ENCODE measurements at regions not wholly inside any gene's neighbourhood (a gene's known extent, or its start where the extent isn't known, plus 50 kb on each side); places are given as distances from the start of the nearest gene placed in this dataset.

- H4K20me1 ChIP-seq (ENCODE audit: insufficient read depth), result no peaks in the 10 kb centered on the region
- CTCF ChIA-PET, result no interaction called here
- RAD21 ChIA-PET (ENCODE audit: low non-redundant PET in 1 of 2, low total read pairs in 2 of 2, uncharacterized antibody in 2 of 2, unreplicated experiment in 2 of 2), result no interaction called here
- H2AFZ ChIP-seq (ENCODE audit: low read depth, low read length, poor library complexity, severe bottlenecking), result no peak overlapping the region
- H3K4me1 ChIP-seq (ENCODE audit: control insufficient read depth in 1 of 2, insufficient read depth in 2 of 2, low read length in 2 of 2), result no peaks in the 10 kb centered on the region
- no peaks in the 10 kb centered on the region for H3K79me2 ChIP-seq (ENCODE audit: insufficient read depth, low read length)
- H3K9ac ChIP-seq (ENCODE audit: low read length), result no peak overlapping the region
- DNase-seq (ENCODE audit: low read depth, low spot score) (no peak), ATAC-seq (no peak)
- BruUV-seq (replicated peaks), result no TSS peak
- POLR2A ChIA-PET, result no interaction called here
- H3K9me2 ChIP-seq (ENCODE audit: insufficient read depth), result no peaks in the 10 kb centered on the region
- no peak overlapping the region for H3K4me2 ChIP-seq (ENCODE audit: low read length)
- H3K9me3 ChIP-seq (ENCODE audit: control insufficient read depth in 1 of 2, insufficient read depth in 1 of 2, low read depth in 1 of 2, low read length in 2 of 2), result no peaks in the 10 kb centered on the region
- no peaks in the 10 kb centered on the region for H3K27me3 ChIP-seq (ENCODE audit: insufficient read depth, low read length)
- H3K36me3 ChIP-seq (ENCODE audit: control insufficient read depth in 1 of 2, insufficient read depth in 2 of 2, low read length in 2 of 2), result no peaks in the 10 kb centered on the region
- intact Hi-C loops (cut with micrococcal nuclease), result no loop called here
- H3K27ac ChIP-seq (ENCODE audit: low read depth, low read length), result no peak overlapping the region
- TF ChIP-seq, protein P1, sequence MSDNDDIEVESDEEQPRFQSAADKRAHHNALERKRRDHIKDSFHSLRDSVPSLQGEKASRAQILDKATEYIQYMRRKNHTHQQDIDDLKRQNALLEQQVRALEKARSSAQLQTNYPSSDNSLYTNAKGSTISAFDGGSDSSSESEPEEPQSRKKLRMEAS (IDR thresholded peaks at IDR 0.05), result no peak
- TF ChIP-seq FOSL1 (IDR thresholded peaks at IDR 0.05; ENCODE audit: low read depth) (no peak), YY1 (IDR thresholded peaks at IDR 0.05; ENCODE audit: extremely low read depth, insufficient replicate concordance, low read depth, low read length) (no peak), SIN3A (IDR thresholded peaks at IDR 0.05; ENCODE audit: low read depth) (no peak), CBX3 (IDR thresholded peaks at IDR 0.05; ENCODE audit: low read depth) (no peak), JUND (IDR thresholded peaks at IDR 0.05) (no peak), ATF3 (IDR thresholded peaks at IDR 0.05) (no peak), CTCF (IDR thresholded peaks at IDR 0.05 in 2 of 3, conservative IDR thresholded peaks at IDR 0.05 in 1 of 3; ENCODE audit: borderline replicate concordance in 1 of 3, insufficient read depth in 1 of 3, low read depth in 2 of 3, low read length in 2 of 3) (no peak), EZH2phosphoT487 (IDR thresholded peaks at IDR 0.05; ENCODE audit: borderline replicate concordance) (no peak), TCF7L2 (IDR thresholded peaks at IDR 0.05; ENCODE audit: borderline replicate concordance, extremely low read depth, insufficient read depth, insufficient read length) (no peak)
- no peak overlapping the region for H3K4me3 ChIP-seq (replicated peaks in 1 of 2; ENCODE audit: low read depth in 1 of 2, low read length in 2 of 2)
Observed at GRCh38 chr11:111039982-111040381, 205.5 kb upstream of the POU2AF2 start.
